ENCODE measurements at regions not wholly inside any gene's neighbourhood (a gene's known extent, or its start where the extent isn't known, plus 50 kb on each side); places are given as distances from the start of the nearest gene placed in this dataset.
"Not testable (repeated sequence)": the region's sequence is repeated elsewhere in the genome, so short reads cannot be mapped to it uniquely, and the experiment has no call there.

GRCh38 chr5:6105320-6105719, 273.0 kb downstream of the MED10 start:
- H3K4me3 ChIP-seq (replicated peaks; ENCODE audit: insufficient read depth, low read length), result no peak overlapping the region
- DNase-seq (ENCODE audit: low read depth in 1 of 2, low spot score in 1 of 2), result no peak
- no peak for TF ChIP-seq REST (IDR thresholded peaks at IDR 0.05; ENCODE audit: insufficient replicate concordance, low read depth)
- TF ChIP-seq POLR2AphosphoS5 (IDR thresholded peaks at IDR 0.05; ENCODE audit: low read depth), result no peak
- no peak for TF ChIP-seq CTCF (IDR thresholded peaks at IDR 0.05; ENCODE audit: insufficient read depth, low read length)
- no peak for TF ChIP-seq GABPA (IDR thresholded peaks at IDR 0.05; ENCODE audit: low read depth)
- TF ChIP-seq SPI1 (IDR thresholded peaks at IDR 0.05; ENCODE audit: borderline replicate concordance, low read depth), result no peak
- no peaks in the 10 kb centered on the region for H3K27me3 ChIP-seq (ENCODE audit: insufficient read depth, poor library complexity, severe bottlenecking)
- H3K27ac ChIP-seq (replicated peaks), result no peak overlapping the region

DNA sequence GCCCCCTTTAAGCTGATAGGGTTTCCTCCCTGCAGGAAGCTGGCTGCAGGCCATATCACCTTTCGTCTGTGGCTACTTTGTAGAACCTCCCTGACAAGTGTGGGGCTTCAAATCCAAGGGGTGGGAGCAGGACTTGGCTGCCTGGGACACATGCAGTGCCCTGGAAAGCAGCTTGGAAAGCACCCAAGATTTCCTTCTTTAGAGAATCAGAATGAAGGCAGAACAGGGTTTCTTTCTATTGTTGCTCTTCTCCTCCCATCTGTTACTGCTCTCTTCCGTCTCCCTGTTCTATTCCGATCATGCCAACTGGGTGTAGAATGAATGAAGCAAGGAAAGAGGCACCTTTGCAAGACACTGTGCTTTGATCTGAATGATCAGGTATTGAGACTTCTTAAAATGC, 282.2 kb downstream of the MED10 start:
- no peak for TF ChIP-seq SPI1 (IDR thresholded peaks at IDR 0.05; ENCODE audit: borderline replicate concordance, low read depth)
- TF ChIP-seq POLR2AphosphoS5 (IDR thresholded peaks at IDR 0.05; ENCODE audit: low read depth), result no peak
- TF ChIP-seq GABPA (IDR thresholded peaks at IDR 0.05; ENCODE audit: low read depth), result no peak
- no peak for TF ChIP-seq REST (IDR thresholded peaks at IDR 0.05; ENCODE audit: insufficient replicate concordance, low read depth)
- no peak for DNase-seq (ENCODE audit: low read depth in 1 of 2, low spot score in 1 of 2)
- no peak overlapping the region for H3K27ac ChIP-seq (replicated peaks)
- H3K27me3 ChIP-seq (ENCODE audit: insufficient read depth, poor library complexity, severe bottlenecking), result no peaks in the 10 kb centered on the region
- no peak overlapping the region for H3K4me3 ChIP-seq (replicated peaks; ENCODE audit: insufficient read depth, low read length)

GRCh38 chr5:6094180-6094579, 284.2 kb downstream of the MED10 start:
- not testable (repeated sequence) for DNase-seq (ENCODE audit: low read depth in 1 of 2, low spot score in 1 of 2); H3K27me3 ChIP-seq (ENCODE audit: insufficient read depth, poor library complexity, severe bottlenecking); H3K27ac ChIP-seq (replicated peaks)

DNA sequence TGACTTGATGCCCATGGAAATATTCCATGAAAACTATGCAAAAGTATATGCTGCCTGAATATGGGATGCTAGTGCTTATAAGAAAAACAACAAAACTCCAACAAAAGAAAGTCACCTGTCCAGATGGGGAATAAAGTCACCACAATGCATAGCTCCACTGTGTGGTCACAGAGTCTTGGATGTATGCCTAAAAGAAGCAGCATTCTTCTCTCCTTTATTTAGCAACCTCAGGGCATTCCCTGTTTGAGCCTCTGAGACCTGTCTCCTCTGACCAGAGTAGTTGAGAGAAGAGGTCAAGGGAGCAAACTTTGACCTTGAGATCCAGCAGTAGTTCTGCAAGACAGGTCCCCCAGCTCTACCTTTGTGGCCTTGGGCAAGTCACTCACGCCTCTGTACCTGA, 287.5 kb downstream of the MED10 start:
- no peaks in the 10 kb centered on the region for H3K27me3 ChIP-seq (ENCODE audit: insufficient read depth, poor library complexity, severe bottlenecking)
- no peak overlapping the region for H3K27ac ChIP-seq (replicated peaks)
- TF ChIP-seq POLR2AphosphoS5 (IDR thresholded peaks at IDR 0.05; ENCODE audit: low read depth) (no peak), GABPA (IDR thresholded peaks at IDR 0.05; ENCODE audit: low read depth) (no peak), SPI1 (IDR thresholded peaks at IDR 0.05; ENCODE audit: borderline replicate concordance, low read depth) (no peak), CTCF (IDR thresholded peaks at IDR 0.05; ENCODE audit: insufficient read depth, low read length) (no peak), REST (IDR thresholded peaks at IDR 0.05; ENCODE audit: insufficient replicate concordance, low read depth) (no peak)

More at GRCh38 chr5:6094180-6094579, 284.2 kb downstream of the MED10 start:
- not testable (repeated sequence) for H3K4me3 ChIP-seq (replicated peaks; ENCODE audit: insufficient read depth, low read length)

More for the DNA sequence above, 287.5 kb downstream of the MED10 start:
- no peak for DNase-seq (ENCODE audit: low read depth in 1 of 2, low spot score in 1 of 2)
- no peak overlapping the region for H3K4me3 ChIP-seq (replicated peaks; ENCODE audit: insufficient read depth, low read length)

All from HL-60 (cell line).